GM19099 (cell line): ENCODE measurements at regions not wholly inside any gene's neighbourhood (a gene's known extent, or its start where the extent isn't known, plus 50 kb on each side); places are given as distances from the start of the nearest gene placed in this dataset.

Source experiments
- POLR2A ChIP-seq: IDR thresholded peaks from 3 replicates; pipeline ENCODE4 v1.6.1; 2011; ENCODE audit warnings: low read depth; ENCODE audit not compliant: insufficient read length; ENCODE audit errors: extremely low read depth

DNA sequence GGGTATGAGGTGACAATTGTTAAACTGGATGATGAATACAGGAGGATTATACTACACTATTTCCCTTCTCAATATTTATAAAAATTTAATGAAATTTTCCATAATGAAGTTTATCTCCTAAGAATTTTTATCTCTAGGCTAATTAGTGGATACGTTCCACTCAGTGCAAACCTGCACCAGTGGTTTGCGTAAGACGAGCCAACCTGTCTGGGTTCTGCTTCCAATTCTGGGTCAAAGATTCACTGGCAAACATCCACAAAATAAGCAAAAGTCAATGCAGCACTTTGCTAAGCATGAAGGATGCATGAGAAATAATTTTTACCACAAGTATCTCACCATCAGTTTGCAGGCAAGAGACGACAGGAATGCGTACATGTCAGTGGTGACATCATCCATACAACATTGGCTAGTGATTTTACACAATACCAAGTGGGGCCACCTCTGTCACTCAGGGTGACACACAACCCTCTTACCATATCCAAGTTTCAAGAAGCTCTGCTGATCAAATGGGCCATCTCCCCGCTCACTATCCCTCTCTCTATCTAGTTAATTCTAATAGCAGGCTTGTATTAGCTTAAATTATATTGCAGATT, 51.7 kb downstream of the FAM50B start:
- TF ChIP-seq POLR2A = no peak

DNA sequence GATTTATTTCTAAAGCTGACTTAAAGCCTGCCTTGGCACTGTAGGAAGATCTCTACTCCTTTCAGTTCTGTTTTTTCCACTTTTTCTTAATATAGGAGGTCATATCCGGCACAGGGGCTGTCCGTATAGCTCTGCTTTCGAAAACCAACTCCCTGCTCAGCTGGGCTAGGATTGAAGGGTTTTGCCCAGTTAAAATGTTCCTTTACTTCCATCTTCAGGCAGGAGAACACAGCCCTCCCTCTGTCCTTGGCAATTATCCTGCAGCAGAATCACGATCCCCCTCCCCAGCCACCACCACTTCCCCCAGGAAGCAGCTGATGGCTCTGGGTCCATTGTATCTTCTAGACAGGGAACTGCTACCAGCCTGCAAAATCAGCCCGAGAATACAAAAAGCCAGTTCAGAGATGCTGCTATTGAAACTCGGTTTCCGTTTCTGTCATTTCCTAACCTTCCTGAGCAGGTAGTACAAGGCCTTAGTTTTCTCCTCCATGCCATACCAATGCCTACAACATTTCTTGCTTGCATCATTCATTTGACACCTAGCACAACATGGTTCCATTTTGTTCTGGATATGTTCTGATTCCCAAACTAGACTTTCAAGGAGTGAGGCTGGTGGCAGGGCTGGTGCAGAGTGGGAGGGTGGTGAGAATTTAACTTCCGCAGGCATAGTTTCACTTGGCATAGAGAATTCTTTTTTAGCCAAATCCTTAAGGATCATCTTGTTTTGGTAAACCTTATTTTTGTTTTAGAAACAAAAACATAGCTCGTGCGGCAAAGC, 53.9 kb downstream of the FAM50B start:
- no peak for TF ChIP-seq POLR2A

DNA sequence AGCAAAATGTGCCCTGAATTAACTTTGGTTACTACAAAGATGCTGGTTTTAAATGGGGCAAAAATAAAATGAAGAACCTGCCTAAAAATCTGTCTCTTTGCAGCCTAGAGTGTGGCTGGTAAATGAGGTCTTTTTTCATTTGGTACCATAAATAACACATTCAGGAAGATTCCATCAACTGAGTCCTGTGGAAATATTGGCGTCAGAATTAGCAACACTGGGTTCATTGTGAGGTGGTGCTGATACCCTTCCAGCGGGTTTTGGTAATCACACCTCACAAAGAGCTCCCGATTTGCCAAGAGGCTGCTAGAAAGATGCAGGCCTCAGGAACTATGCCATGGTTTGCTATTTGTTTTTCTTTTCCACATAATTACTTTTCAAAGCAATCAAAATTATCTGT, 55.3 kb downstream of the FAM50B start:
- no peak for TF ChIP-seq POLR2A

DNA sequence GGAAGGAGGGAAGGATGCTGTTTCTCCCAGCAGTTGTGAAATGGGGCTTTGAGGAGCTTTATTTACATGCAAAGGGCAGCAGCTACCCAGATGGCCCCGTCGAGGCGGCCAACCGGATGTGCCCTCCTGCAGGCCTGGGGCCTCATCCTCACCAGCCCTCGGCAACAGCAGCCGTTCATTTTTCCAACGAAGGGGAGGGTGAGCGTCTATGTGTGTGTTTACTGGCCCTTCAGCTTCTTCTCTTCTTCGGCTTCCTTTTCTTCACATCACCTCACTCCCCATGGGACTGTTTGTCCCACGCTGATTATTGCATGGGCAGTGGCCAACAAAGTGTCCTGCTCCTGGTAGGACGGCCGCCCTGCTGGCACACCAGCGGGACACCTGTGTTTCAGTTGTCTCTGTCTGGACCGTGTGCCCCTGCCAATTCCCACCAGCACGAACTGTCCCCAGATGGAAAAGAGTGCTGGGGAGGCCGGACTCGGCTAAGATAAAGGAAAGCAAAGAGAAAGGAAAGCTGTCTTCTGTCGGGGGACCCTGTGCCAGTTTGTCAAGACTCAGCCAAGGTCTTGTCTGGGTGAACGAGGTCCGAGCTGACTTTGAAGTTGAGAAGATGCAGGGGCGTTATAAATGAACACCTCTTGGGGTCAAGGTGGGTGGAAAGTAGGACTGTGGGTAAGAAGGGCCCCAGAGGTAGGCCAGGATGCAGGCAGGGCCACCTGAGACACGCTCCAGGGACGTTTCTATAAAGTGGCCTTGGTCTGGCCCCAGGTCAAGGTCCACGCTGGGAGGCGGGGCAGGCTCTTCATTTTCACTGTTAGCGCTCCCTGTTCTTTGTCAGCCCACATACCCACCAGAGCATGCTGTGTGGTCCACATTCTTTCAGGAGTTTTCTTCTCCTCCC, 57.0 kb downstream of the FAM50B start:
- no peak for TF ChIP-seq POLR2A

DNA sequence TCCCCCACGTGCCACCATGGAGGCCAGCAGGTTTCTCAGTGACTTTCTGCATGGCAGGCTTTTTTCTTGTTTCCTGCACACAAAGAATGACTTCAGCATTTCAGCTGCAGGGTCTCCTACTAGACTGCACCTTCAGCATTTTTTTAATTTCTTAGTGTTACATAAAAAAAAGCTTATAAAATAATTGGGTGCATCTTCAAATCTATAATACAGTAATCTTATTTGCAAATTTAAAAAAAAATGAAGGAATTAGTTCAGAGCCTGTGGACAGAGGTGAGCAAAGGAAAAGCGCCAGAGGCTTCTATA, 57.6 kb downstream of the FAM50B start:
- TF ChIP-seq POLR2A = no peak

DNA sequence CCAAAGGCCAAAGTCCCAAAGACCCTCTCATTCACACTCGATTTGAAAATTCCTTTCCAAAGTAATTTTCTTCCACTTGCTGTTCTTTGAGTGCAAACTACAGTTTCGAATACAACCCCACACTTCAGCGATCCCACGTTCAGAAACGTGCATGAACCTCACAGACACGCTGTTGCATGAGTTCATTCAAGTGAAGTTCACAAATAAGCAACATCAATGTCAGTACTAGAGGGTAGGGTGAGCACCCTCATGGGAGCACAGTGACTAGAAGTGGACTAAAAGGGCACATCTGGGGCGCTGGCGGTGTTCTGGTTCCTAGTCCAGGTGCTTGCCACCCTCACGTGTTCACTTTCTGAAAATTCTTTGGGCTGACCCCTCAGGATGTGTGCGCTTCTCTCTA, 59.0 kb downstream of the FAM50B start:
- no peak for TF ChIP-seq POLR2A

DNA sequence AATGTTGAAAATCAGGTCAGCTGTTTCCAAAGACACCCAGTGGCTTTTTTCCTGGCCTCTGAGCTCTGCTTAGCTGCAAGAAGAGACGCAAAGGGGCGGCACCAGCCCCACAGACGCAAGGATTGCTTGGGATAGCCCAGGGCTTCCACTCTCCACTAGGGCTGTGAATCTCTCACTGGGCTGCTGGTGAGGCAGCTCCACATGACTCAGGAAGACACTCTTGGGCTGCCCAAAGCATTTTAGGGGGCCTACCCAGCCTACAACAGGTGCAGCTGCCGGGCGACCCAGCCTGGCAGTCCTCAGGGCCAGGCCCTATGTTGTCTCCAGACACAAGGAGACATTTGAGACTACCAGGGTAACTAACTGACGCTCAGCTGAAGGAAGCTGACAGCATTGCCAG, 59.8 kb downstream of the FAM50B start:
- no peak for TF ChIP-seq POLR2A

DNA sequence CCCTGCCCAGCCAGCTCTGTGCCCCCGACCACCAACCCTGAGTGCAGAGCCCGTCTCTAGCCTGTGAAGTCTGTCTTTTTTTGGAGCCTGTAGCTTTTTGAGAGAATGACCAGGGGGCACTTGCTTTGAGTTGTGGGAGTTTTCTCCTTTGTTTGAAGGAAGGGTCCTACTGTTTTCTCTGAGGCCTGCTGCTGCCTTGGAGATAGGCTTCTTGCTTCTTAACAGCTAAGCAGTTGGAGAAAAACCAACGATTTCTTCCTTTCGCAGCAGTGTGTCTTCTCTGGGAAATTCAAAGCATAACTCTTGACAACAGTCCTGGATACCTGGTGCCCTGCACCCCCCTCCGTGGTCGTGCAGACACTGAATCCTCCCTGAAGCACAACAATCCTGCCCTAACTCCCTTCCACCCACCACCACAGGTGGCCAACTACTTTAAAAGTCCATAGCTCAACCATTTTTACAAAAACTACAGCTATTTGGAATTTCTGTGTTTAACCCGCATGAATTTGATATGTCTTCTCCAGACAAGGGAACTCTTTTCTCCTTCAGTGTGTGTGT, 61.0 kb downstream of the FAM50B start:
- TF ChIP-seq POLR2A = no peak

DNA sequence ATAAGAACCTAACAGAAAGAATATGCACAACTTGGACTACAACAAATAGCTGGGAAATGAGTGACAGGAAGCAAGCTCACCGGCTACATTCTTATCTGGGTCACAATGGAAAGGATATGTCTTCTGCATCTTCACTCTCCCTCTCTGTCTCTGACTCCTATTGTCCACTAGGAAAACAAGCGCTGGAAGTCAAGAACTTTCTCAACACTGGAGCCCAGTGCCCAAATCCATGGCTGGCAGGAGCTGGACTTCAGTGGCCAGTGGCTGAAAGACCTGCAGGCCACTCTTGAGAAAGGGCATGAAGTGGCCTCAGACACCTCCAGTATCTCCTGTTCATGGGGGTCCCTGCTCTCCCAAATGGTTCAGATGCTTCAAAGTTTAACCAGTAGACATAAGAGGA, 62.0 kb downstream of the FAM50B start:
- no peak for TF ChIP-seq POLR2A

DNA sequence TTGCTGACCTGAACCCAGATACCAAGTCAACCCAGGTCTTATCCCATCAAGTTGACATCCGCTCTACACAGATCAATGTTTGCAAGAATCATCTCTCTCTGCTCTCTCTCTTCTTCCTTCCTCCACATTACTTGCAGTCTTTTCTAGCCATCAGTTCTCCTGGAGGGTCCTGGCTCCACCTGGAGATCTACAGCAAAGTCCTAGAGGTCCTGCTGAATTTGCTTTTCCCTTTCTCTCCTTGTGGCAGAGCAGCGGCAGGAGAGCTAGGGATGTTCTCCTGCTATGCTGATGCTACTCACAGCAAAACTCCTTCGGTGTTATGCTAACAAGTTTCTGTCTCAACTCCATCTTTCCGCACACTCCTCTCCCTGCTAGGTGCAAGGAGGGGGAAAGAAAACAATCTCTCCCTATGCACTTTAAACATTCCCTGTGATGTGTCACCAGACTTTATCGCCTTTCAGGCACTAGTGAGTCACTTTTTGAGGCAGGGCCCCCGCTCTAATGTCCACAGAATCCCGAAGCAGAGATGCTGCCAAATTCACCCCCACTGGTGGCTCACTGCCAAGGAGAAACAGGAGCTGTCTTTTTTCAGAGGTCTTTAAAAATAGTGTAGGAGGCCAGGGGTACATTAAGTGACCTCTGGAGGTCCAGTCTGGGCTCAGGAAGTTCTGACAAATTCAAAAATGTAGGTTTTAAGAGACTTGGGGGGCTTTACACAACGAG, 62.6 kb downstream of the FAM50B start:
- TF ChIP-seq POLR2A = no peak

DNA sequence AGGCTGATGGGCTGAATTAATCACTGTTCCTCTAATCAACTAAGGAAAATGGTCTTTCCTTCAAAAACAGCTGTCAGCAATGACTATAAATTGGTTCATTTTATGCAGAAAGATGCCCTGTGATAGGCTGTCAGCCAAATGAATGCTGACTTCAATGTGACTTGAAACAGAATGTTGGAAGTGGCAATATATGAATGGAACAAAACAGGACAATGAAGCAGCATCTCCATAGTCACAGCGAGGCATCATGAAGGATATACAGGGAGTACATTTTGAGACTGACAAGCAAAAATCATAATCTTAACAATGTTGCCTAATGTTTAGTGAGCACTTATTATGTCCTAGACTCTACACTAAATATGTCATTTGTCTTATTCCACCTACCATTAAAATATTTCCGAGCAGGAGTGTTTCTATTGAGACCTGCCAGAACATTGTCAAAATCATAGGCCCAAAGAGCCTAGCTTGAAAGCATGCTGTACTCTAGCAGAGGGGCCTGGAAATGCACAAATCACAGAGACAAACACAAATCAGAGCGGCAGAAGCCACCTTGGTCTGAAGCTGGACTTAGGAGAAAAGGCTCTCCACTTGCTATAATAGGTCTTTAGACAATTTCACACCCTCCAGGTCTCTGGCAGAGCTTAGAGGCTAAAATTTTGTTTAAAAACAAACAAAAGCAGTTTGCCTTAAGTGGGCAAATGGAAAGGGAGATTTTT, 63.3 kb downstream of the FAM50B start:
- TF ChIP-seq POLR2A = no peak

DNA sequence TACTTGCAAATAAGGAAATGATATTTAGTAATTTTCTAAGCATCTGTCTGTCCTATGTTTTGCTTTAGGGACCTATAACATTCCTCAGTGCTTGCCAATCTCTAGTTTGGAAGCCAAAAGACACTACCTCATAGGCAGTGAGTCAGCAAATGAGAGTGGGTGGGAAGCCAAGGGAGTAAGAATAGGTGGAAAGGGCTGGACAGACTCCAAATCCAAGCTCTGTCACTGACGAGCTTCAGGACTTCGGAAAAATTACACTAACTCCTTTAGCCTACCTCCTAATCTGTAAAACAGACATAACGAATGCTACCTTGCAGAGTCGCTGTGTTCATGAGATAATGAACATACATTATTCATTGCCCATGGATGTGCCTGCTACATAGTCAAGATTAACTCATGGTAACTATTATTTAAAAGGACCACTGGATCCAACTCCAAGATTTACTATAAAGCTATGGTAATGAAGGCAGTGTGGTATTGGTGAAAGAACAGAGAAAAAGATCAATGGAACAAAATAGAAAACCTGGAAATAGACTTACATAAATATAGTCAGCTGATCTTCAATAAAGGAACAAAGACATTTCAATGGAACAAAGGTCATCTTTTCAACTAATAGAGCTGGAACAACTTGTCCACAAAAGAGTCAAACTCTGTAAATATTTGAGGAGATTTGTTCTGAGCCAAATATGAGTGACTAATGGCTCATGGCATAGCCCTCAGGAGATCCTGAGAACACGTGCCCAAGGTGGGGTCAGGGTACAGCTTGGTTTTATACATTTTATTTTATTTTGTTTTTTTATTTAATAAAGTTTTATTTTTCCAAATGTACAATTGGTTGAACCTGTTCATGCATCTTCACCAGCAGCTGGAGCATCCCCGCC, 64.1 kb downstream of the FAM50B start:
- no peak for TF ChIP-seq POLR2A

DNA sequence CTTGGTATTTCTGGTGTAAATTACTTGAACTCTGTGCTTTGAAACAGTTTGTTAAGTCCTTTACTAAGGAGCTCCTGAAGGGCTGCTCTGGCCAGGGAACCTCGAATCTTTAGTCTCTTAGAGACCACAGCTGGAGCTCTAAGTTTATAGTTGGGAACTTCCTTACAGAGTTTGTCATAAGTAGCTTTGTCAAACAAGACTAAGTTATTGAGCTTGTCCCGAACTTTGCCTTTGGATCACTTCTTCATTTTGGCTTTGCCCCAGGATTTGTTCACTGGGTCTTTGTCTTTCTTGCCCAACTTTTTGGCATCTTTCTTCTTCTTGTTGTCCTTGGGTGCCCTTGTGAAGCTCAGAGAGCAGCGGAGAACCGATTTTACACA, 64.8 kb downstream of the FAM50B start:
- TF ChIP-seq POLR2A = no peak
